Mesodermal cell (in vitro differentiated cells): ENCODE measurements at regions not wholly inside any gene's neighbourhood (a gene's known extent, or its start where the extent isn't known, plus 50 kb on each side); places are given as distances from the start of the nearest gene placed in this dataset.
"Not testable (repeated sequence)": the region's sequence is repeated elsewhere in the genome, so short reads cannot be mapped to it uniquely, and the experiment has no call there.

Experiments used
- H3K27ac ChIP-seq: 2 replicates; pipeline ENCODE4 v1.7.0; 2013; ENCODE audit warnings: mild to moderate bottlenecking, low read depth, low read length, moderate library complexity; ENCODE audit not compliant: severe bottlenecking
- H3K36me3 ChIP-seq: 2 replicates; pipeline ENCODE4 v1.7.1; 2013; ENCODE audit warnings: mild to moderate bottlenecking, low read length, moderate library complexity; ENCODE audit not compliant: control insufficient read depth, insufficient read depth
- H3K4me1 ChIP-seq: one replicate; pipeline ENCODE4 v1.7.1; 2013; ENCODE audit warnings: mild to moderate bottlenecking, low read length; ENCODE audit not compliant: insufficient read depth, control insufficient read depth, poor library complexity, severe bottlenecking
- H3K4me3 ChIP-seq: 2 replicates; pipeline ENCODE4 v1.7.0; 2013; ENCODE audit warnings: low read length, control low read depth, mild to moderate bottlenecking; ENCODE audit not compliant: insufficient read depth, poor library complexity, severe bottlenecking; ENCODE audit errors: extremely low read depth
- H3K9me3 ChIP-seq: 2 replicates; pipeline ENCODE4 v1.7.1; 2013; ENCODE audit warnings: mild to moderate bottlenecking, low read length, moderate library complexity; ENCODE audit not compliant: control insufficient read depth
- WGBS, 2 experiments: methylation state at CpG; one replicate each; pipeline ENCODE4 v1.1.5; 2013; ENCODE audit warnings: missing lambda C conversion rate in 2 of 2; ENCODE audit not compliant: insufficient coverage in 2 of 2; 5-methylcytosine and 5-hydroxymethylcytosine counted together

GRCh38 chr4:132737344-132737743 is 411.8 kb upstream of the PCDH10 start:
- Histone ChIP-seq H3K27ac (no peak overlapping the region), H3K4me1 (no peaks in the 10 kb centered on the region), H3K36me3 (no peaks in the 10 kb centered on the region)

GRCh38 chr4:132759199-132759780 is 389.8 kb upstream of the PCDH10 start:
- no peak overlapping the region for H3K4me3 ChIP-seq
- H3K36me3 ChIP-seq = no peaks in the 10 kb centered on the region
- H3K27ac ChIP-seq = no peak overlapping the region
- no peaks in the 10 kb centered on the region for H3K9me3 ChIP-seq
- no peaks in the 10 kb centered on the region for H3K4me1 ChIP-seq

More at GRCh38 chr4:132737344-132737743, 411.8 kb upstream of the PCDH10 start:
- 100% methylated on average over 1 to 2 of the region's 3 CpGs for WGBS, 2 experiments
- Histone ChIP-seq H3K4me3 (no peak overlapping the region), H3K9me3 (no peaks in the 10 kb centered on the region)

- 92% methylated on average over 2 of the region's 2 CpGs; no CpG with 5 or more reads in 1 of the 2 experiments for WGBS, 2 experiments
- H3K4me3 ChIP-seq = no peak overlapping the region
- H3K36me3 ChIP-seq = no peaks in the 10 kb centered on the region
- no peaks in the 10 kb centered on the region for H3K4me1 ChIP-seq
- H3K9me3 ChIP-seq = no peaks in the 10 kb centered on the region
- no peak overlapping the region for H3K27ac ChIP-seq
Measured at GRCh38 chr4:132763465-132763864, 385.6 kb upstream of the PCDH10 start.

GRCh38 chr4:132767901-132768300 is 381.2 kb upstream of the PCDH10 start:
- Histone ChIP-seq H3K9me3 (no peaks in the 10 kb centered on the region), H3K27ac (no peak overlapping the region), H3K4me1 (no peaks in the 10 kb centered on the region), H3K36me3 (no peaks in the 10 kb centered on the region), H3K4me3 (no peak overlapping the region)
- WGBS, 2 experiments = no CpG with 5 or more reads among the region's 1 CpG

GRCh38 chr4:132770776-132771175 is 378.3 kb upstream of the PCDH10 start:
- H3K36me3 ChIP-seq = no peaks in the 10 kb centered on the region
- H3K4me1 ChIP-seq = no peaks in the 10 kb centered on the region
- H3K9me3 ChIP-seq = no peaks in the 10 kb centered on the region
- H3K27ac ChIP-seq = no peak overlapping the region
- no peak overlapping the region for H3K4me3 ChIP-seq
- 100% methylated on average over 1 of the region's 2 CpGs for WGBS, 2 experiments

GRCh38 chr4:132792310-132792709 is 356.8 kb upstream of the PCDH10 start:
- Histone ChIP-seq H3K4me1 (no peaks in the 10 kb centered on the region), H3K4me3 (no peak overlapping the region), H3K9me3 (no peaks in the 10 kb centered on the region), H3K27ac (no peak overlapping the region), H3K36me3 (no peaks in the 10 kb centered on the region)

GRCh38 chr4:132797856-132798255 is 351.2 kb upstream of the PCDH10 start:
- H3K4me1 ChIP-seq = no peaks in the 10 kb centered on the region
- H3K4me3 ChIP-seq = no peak overlapping the region
- H3K27ac ChIP-seq = no peak overlapping the region
- no CpG with 5 or more reads among the region's 1 CpG for WGBS, 2 experiments
- no peaks in the 10 kb centered on the region for H3K36me3 ChIP-seq
- no peaks in the 10 kb centered on the region for H3K9me3 ChIP-seq

- Histone ChIP-seq H3K9me3 (no peaks in the 10 kb centered on the region), H3K36me3 (no peaks in the 10 kb centered on the region), H3K4me3 (no peak overlapping the region), H3K27ac (no peak overlapping the region), H3K4me1 (no peaks in the 10 kb centered on the region)
- 73 to 76% methylated on average over 8 to 10 of the region's 16 CpGs for WGBS, 2 experiments
Measured at GRCh38 chr4:132809298-132810032, 339.6 kb upstream of the PCDH10 start.

- not testable (repeated sequence) for H3K4me1 ChIP-seq, H3K27ac ChIP-seq, H3K36me3 ChIP-seq, H3K9me3 ChIP-seq, H3K4me3 ChIP-seq
- WGBS, 2 experiments = 93% methylated on average over 2 of the region's 2 CpGs; no CpG with 5 or more reads in 1 of the 2 experiments
Measured at GRCh38 chr4:132813061-132813460, 336.0 kb upstream of the PCDH10 start.

- Histone ChIP-seq H3K36me3 (no peaks in the 10 kb centered on the region), H3K4me1 (no peaks in the 10 kb centered on the region), H3K27ac (no peak overlapping the region), H3K4me3 (no peak overlapping the region), H3K9me3 (no peaks in the 10 kb centered on the region)
- WGBS, 2 experiments = 75 to 80% methylated on average over 1 to 15 of the region's 15 CpGs
Measured at GRCh38 chr4:132818091-132818490, 331.0 kb upstream of the PCDH10 start.

GRCh38 chr4:132823419-132823818 is 325.7 kb upstream of the PCDH10 start:
- Histone ChIP-seq H3K27ac (no peak overlapping the region), H3K9me3 (no peaks in the 10 kb centered on the region)

More at GRCh38 chr4:132823419-132823818, 325.7 kb upstream of the PCDH10 start:
- no peak overlapping the region for H3K4me3 ChIP-seq
- no CpG with 5 or more reads among the region's 1 CpG for WGBS, 2 experiments
- no peaks in the 10 kb centered on the region for H3K36me3 ChIP-seq
- no peaks in the 10 kb centered on the region for H3K4me1 ChIP-seq
